Fibroblast of gingiva (primary cell): ENCODE measurements at regions not wholly inside any gene's neighbourhood (a gene's known extent, or its start where the extent isn't known, plus 50 kb on each side); places are given as distances from the start of the nearest gene placed in this dataset.

ENCODE experiments used
- DNase-seq: peaks from one replicate; pipeline ENCODE4 v3.0.0-alpha.2; 2011; ENCODE audit warnings: low read depth

DNA sequence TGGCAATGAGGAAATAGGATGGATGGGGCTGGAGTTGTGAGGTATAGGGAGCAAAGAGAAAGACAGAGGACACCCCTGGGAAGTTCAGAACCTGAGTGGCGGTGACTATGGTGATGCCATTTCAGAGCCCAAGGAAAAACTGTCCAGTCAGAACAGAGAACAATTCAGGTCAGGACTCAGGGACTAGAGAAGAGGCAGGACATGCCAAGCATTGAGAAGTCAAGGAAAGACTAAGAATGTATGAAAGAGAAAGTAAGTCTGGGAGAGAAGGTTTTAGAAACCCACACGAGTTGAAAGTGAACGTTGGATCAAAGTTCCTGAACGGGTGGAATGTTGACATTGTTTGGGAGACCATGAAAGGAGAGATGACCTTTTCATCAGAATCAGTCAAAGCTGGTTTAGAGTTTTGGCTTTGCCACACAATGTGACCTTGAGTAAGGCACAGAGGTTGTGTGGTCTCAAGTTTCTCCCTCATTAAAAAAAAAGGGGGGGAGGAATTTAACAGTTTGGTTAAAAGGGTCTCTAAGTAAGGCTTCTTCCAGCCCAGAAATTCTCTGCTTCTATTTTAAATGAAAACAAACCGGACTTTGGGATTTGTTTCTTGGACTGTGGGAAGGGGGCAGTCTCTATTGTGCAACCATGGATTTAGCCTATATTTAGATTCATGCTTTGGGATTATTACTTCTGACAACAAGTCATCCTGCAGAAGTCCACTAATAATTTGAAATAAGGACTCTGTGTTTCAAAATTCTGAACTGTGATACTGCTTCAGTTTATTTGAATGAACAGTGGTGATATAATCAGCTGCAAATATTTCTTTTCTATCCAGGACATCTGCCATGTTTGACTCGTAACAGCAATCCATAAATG lies 315.9 kb upstream of the TBL1XR1 start:
- DNase-seq, result peak; percentile 61

- DNase-seq, result no peak
These were observed 316.7 kb upstream of the TBL1XR1 start for GRCh38 chr3:177513815-177514610.

GRCh38 chr3:177514611-177515499 lies 317.6 kb upstream of the TBL1XR1 start:
- DNase-seq, result no peak

DNA sequence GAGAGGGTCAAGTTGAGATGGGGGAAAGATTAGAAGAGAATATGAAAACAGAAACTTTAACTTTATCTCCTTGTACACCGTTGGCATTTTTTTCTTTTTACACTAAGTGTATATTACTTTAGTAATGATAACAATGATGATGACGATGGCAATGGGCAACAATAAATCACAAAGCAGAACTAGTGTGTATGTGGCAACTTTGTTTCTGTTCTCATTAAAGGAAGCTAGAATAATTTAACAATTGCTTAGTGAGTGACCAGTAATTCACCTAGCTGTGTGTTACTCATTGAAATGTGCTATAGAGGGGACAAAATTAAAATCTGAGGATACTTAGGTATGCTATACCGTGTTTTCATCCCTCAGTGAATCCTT lies 318.5 kb upstream of the TBL1XR1 start:
- no peak for DNase-seq

DNA sequence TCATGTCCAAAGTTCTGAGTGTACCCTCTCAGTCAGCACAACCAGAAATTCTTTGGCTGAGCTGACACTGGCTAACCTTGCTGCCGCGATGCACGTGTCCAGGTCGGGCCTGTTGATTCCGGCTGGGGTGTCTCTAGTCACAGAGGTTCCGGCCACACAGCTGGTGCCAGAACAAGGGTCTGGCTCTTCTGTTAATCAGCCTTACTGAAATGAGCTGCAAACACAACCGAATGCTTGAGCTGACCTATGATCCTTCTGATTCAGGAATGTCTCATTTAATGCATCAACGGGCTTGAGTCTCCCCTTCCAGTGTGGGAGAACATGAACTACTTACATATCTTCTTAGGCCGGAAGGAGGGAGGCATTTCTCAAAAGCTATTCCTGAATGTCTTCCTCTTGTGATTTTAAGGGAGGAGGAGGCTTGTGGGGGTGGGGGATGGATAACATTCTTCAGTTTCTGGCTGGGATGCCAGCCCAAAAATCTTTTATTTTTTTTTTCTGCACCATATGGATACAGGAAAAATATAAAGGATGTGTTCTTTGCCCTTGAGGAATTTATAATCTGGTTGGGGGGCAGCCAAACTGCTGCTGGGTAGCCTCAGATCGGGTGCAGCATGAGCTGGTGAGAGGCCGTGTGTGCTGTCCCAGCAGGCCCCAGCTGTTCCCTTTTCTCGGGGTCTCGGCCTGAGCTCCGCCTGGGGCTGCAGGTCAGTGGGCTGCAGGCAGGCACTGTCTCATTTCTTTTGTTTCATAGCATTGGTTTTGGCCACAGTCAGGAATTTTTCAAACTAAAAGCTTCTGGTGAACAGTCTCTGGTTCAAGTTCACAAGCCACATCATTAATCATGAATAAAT lies 319.1 kb upstream of the TBL1XR1 start:
- DNase-seq, result peak; percentile 90

- no peak for DNase-seq
These were observed 320.6 kb upstream of the TBL1XR1 start for GRCh38 chr3:177517906-177518305.

GRCh38 chr3:177519588-177519987 lies 322.3 kb upstream of the TBL1XR1 start:
- DNase-seq, result no peak

DNA sequence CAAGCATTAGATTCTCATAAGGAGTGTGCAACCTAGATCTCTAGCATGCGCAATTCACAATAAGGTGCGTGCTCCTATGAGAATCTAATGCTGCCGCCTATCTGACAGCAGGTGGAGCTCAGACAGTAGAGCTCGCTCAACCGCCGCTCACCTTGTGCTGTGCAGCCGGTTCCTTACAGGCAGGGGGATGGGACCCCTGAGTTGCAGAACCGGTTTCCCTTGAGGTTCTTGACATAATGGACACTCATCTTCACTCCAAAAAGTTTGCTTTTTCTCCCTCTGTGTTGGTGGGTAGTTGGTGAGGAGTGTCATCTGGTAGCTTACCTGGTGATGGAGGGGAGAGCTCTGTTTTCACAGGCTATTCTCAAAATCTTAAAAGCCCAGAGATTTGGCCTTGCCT lies 324.0 kb upstream of the TBL1XR1 start:
- DNase-seq, result no peak

DNA sequence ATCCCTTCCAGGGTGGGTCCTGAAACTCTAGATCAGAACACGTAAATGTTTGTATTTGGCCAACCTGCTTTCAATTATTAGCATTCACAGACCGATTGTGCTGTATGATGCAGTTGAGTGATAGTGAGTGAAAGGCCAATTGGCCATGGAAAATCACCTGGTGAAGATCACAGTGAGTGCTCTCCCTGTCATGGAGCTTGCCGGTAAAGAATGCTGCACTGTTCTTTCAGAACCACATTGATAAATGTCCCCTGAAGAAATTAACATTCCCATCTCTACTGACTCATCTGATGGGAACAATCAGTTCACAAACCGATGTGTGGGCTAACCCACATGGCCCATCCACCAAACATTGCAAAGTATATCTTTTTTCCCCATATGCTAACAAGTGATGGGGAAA lies 324.8 kb upstream of the TBL1XR1 start:
- no peak for DNase-seq

DNA sequence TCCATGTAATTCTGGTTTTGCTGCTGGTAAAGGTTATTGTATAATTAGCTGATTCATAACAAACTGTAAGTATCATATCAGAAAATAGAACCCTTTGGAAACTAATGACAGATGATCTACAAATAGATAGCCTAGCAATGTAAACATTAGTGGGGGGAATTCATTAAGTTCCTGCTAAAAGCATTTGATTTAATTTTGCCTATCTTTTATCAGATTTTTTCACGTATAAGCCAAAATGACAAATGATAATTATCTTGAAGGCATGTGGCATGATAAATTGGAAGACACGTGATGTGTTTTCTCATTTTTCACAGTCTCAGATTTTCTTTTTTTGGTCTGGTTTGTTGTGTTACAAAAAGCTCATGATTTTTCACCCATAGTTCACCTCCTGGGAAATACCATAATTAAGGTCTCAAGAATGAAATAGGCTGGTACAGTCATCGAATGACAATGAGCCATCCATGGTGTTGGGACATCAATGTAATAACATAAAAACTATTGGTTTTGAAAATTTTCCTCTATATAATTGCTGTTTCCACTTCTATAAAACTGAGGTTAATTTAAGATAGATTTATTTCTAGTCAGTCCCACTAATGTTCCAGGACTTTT lies 325.9 kb upstream of the TBL1XR1 start:
- peak; percentile 29 for DNase-seq

DNA sequence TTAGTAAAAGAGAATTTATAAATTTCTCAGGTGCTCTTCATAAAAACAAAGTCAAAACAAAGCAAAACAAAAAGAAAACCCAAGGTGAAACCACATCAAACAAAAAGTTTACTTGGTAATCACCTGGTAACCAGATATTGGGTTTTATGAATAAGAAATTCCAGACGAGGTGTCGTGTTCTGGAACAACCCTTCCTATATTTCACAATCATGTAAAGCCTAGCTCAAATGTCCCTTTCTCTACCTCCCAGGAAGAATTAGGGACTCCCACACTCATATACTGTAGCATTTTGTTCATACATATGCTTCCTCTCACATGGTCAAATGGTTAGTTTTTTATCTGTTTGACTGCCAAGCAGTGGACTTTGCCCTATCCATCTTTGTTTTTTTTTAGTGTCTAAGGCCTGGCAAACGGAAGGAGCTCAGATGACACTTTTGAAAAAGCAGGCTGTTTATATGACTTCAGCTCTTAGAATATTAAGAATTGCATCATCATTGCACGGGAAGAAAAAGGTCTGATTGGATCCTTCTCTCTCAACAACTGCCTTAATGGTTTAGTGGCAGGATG lies 326.7 kb upstream of the TBL1XR1 start:
- DNase-seq, result peak; percentile 89

- no peak for DNase-seq
These were observed 327.5 kb upstream of the TBL1XR1 start for GRCh38 chr3:177524742-177525141.

GRCh38 chr3:177525414-177525813 lies 328.1 kb upstream of the TBL1XR1 start:
- DNase-seq, result no peak

- peak; percentile 92 for DNase-seq
These were observed 328.9 kb upstream of the TBL1XR1 start for GRCh38 chr3:177525987-177526712.

- DNase-seq, result peak; percentile 37
These were observed 329.9 kb upstream of the TBL1XR1 start for GRCh38 chr3:177527182-177527581.

DNA sequence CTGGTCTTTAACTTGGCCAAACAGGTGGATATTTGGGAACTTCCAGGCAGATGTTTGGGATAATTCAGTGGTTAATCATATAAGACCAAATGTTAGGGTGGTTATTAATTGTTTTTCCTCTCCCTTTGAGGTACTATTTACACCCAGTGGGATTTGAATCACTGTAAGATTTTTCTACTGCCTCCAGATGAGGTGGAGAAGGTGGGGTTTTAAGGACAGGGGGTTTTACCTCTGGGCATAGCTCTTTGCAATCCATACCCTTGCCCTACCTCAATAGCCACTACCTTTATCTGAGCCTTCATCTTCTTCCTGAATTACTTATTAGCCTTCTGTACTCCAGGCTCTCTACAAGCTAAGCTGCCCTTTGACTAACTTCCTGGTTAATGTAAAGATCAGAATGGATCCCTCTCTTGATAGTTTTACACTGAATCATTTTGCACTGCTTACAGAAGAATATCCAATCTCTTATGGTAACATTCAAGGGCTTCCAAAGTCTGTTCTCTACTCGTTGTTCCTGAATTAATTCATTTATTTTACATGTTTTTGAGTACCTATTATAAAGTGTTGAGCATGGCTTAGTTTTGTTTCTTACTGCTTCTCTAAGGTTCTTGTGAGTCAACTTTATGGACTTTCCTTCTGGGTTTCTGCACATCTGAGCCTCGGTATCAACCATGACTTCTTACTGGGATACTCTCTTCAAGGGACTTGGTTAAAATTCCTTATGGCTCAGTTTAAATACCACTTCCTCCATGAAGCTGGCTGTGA lies 331.2 kb upstream of the TBL1XR1 start:
- no peak for DNase-seq

GRCh38 chr3:177529071-177529550 lies 331.8 kb upstream of the TBL1XR1 start:
- DNase-seq, result no peak

DNA sequence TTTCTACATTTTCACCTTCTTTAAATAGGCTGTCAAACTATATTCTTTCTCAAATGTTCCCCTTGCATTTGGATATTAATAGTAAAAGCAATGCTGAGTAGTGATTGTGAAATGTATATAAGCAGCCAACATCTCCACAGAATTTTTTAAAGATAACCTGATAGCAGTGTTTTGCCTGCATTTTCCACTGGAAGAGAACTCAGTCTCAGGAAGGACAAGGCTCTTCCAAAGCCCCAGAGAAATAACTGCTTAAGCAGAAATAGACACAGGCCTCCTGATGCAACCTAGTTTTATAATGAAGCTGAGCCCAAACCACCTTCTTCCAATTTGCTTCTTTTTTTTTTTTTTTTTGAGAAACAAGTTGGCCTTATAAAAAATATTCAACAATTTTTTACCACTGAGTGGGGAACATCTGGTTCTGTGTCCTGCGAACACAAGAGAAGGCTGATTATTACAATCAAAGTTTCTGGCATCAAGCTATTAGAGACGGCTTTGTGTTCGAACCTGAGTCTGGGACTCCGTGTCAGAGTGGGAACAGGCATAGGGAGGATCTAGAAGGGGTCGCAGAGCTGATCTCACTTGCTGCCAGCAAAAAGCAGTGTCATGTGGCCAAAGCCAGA lies 332.5 kb upstream of the TBL1XR1 start:
- peak; percentile 92 for DNase-seq
